Central memory CD8-positive, alpha-beta T cell (primary cell): ENCODE measurements at regions not wholly inside any gene's neighbourhood (a gene's known extent, or its start where the extent isn't known, plus 50 kb on each side); places are given as distances from the start of the nearest gene placed in this dataset.
"Not testable (repeated sequence)": the region's sequence is repeated elsewhere in the genome, so short reads cannot be mapped to it uniquely, and the experiment has no call there.

Experiments
- ATAC-seq: fragments of 150-1000 bp; cut with Tn5 transposase; replicated peaks from 2 replicates; pipeline ENCODE4 v1.10.0; 2022; ENCODE audit warnings: mild to moderate bottlenecking, moderate FRiP score, moderate number of reproducible peaks; ENCODE audit not compliant: poor library complexity, severe bottlenecking; ENCODE audit errors: extremely low read depth
- DNase-seq, 2 donors: peaks; one replicate each; pipeline ENCODE4 v3.0.0; 2021; ENCODE audit warnings: low spot score in 2 of 2
- H3K27ac Mint-ChIP-seq: one replicate; pipeline ENCODE4 v1.8.0; 2022; ENCODE audit warnings: low read depth, mild to moderate bottlenecking, moderate library complexity, mixed read lengths
- H3K27me3 Mint-ChIP-seq: one replicate; pipeline ENCODE4 v1.8.0; 2022; ENCODE audit warnings: mixed read lengths
- H3K36me3 Mint-ChIP-seq: one replicate; pipeline ENCODE4 v1.8.0; 2022; ENCODE audit warnings: mild to moderate bottlenecking, moderate library complexity, mixed read lengths; ENCODE audit not compliant: insufficient read depth
- H3K4me1 Mint-ChIP-seq: one replicate; pipeline ENCODE4 v1.8.0; 2022; ENCODE audit warnings: mixed read lengths
- H3K4me3 Mint-ChIP-seq: one replicate; pipeline ENCODE4 v1.8.0; 2022; ENCODE audit warnings: mild to moderate bottlenecking, moderate library complexity, mixed read lengths
- H3K9me3 Mint-ChIP-seq: one replicate; pipeline ENCODE4 v1.8.0; 2022; ENCODE audit warnings: mixed read lengths

- DNase-seq, result no peak
- no peak overlapping the region for H3K4me3 Mint-ChIP-seq
- ATAC-seq, result no peak
- H3K27ac Mint-ChIP-seq, result no peak overlapping the region
- H3K27me3 Mint-ChIP-seq, result peaks cover 52% of the 10 kb centered on the region
- H3K4me1 Mint-ChIP-seq, result no peaks in the 10 kb centered on the region
- no peaks in the 10 kb centered on the region for H3K36me3 Mint-ChIP-seq
- no peaks in the 10 kb centered on the region for H3K9me3 Mint-ChIP-seq
Observed at GRCh38 chr7:108627476-108628051, 57.9 kb downstream of the DNAJB9 start.

GRCh38 chr7:108628678-108629077 lies 59.0 kb downstream of the DNAJB9 start:
- H3K4me3 Mint-ChIP-seq, result no peak overlapping the region
- no peaks in the 10 kb centered on the region for H3K4me1 Mint-ChIP-seq
- no peaks in the 10 kb centered on the region for H3K36me3 Mint-ChIP-seq
- H3K9me3 Mint-ChIP-seq, result no peaks in the 10 kb centered on the region
- DNase-seq (no peak), ATAC-seq (no peak)
- H3K27ac Mint-ChIP-seq, result no peak overlapping the region
- peaks cover 53% of the 10 kb centered on the region for H3K27me3 Mint-ChIP-seq

- no peak overlapping the region for H3K27ac Mint-ChIP-seq
- peaks cover 44% of the 10 kb centered on the region for H3K27me3 Mint-ChIP-seq
- H3K4me1 Mint-ChIP-seq, result no peaks in the 10 kb centered on the region
- no peak overlapping the region for H3K4me3 Mint-ChIP-seq
- H3K9me3 Mint-ChIP-seq, result no peaks in the 10 kb centered on the region
- H3K36me3 Mint-ChIP-seq, result no peaks in the 10 kb centered on the region
- DNase-seq, result no peak
- ATAC-seq, result no peak
Observed at GRCh38 chr7:108629651-108630400, 60.2 kb downstream of the DNAJB9 start.

- no peak for DNase-seq
- Mint-ChIP-seq H3K27ac (no peak overlapping the region), H3K27me3 (peaks cover 23% of the 10 kb centered on the region), H3K4me1 (no peaks in the 10 kb centered on the region), H3K9me3 (no peaks in the 10 kb centered on the region), H3K36me3 (no peaks in the 10 kb centered on the region), H3K4me3 (no peak overlapping the region)
- ATAC-seq, result no peak
Observed at GRCh38 chr7:108634036-108634435, 64.4 kb downstream of the DNAJB9 start.

- ATAC-seq, result no peak
- no peaks in the 10 kb centered on the region for H3K9me3 Mint-ChIP-seq
- no peak for DNase-seq
- no peaks in the 10 kb centered on the region for H3K4me1 Mint-ChIP-seq
- H3K36me3 Mint-ChIP-seq, result no peaks in the 10 kb centered on the region
- no peak overlapping the region for H3K4me3 Mint-ChIP-seq
- H3K27me3 Mint-ChIP-seq, result peaks cover 23% of the 10 kb centered on the region
- no peak overlapping the region for H3K27ac Mint-ChIP-seq
Observed at GRCh38 chr7:108634535-108634934, 64.9 kb downstream of the DNAJB9 start.

GRCh38 chr7:108637049-108637621 lies 67.5 kb downstream of the DNAJB9 start:
- Mint-ChIP-seq H3K27ac (no peak overlapping the region), H3K27me3 (peaks cover 20% of the 10 kb centered on the region), H3K36me3 (no peaks in the 10 kb centered on the region), H3K9me3 (no peaks in the 10 kb centered on the region), H3K4me1 (no peaks in the 10 kb centered on the region), H3K4me3 (no peak overlapping the region)
- ATAC-seq (no peak), DNase-seq (no peak)

- no peaks in the 10 kb centered on the region for H3K27me3 Mint-ChIP-seq
- no peaks in the 10 kb centered on the region for H3K36me3 Mint-ChIP-seq
- H3K4me1 Mint-ChIP-seq, result no peaks in the 10 kb centered on the region
- H3K4me3 Mint-ChIP-seq, result no peak overlapping the region
- no peak overlapping the region for H3K27ac Mint-ChIP-seq
- H3K9me3 Mint-ChIP-seq, result no peaks in the 10 kb centered on the region
- no peak for DNase-seq
- ATAC-seq, result no peak
Observed at GRCh38 chr7:108642126-108642525, 72.5 kb downstream of the DNAJB9 start.

- no peaks in the 10 kb centered on the region for H3K4me1 Mint-ChIP-seq
- no peak overlapping the region for H3K27ac Mint-ChIP-seq
- H3K4me3 Mint-ChIP-seq, result no peak overlapping the region
- H3K27me3 Mint-ChIP-seq, result no peaks in the 10 kb centered on the region
- no peaks in the 10 kb centered on the region for H3K9me3 Mint-ChIP-seq
- DNase-seq, result no peak
- ATAC-seq, result no peak
- no peaks in the 10 kb centered on the region for H3K36me3 Mint-ChIP-seq
Observed at GRCh38 chr7:108643136-108643535, 73.5 kb downstream of the DNAJB9 start.

- Mint-ChIP-seq H3K27me3 (no peaks in the 10 kb centered on the region), H3K27ac (no peak overlapping the region), H3K36me3 (no peaks in the 10 kb centered on the region), H3K4me3 (no peak overlapping the region), H3K4me1 (no peaks in the 10 kb centered on the region), H3K9me3 (no peaks in the 10 kb centered on the region)
- DNase-seq, result no peak
- no peak for ATAC-seq
Observed at GRCh38 chr7:108648989-108649388, 79.3 kb downstream of the DNAJB9 start.

GRCh38 chr7:108650467-108650866 lies 80.8 kb downstream of the DNAJB9 start:
- no peak for ATAC-seq
- no peak for DNase-seq

GRCh38 chr7:108652886-108653285 lies 83.2 kb downstream of the DNAJB9 start:
- Mint-ChIP-seq H3K27ac (no peak overlapping the region), H3K9me3 (no peaks in the 10 kb centered on the region), H3K27me3 (no peaks in the 10 kb centered on the region), H3K4me3 (no peak overlapping the region), H3K4me1 (no peaks in the 10 kb centered on the region), H3K36me3 (no peaks in the 10 kb centered on the region)
- DNase-seq, result no peak
- no peak for ATAC-seq

More at GRCh38 chr7:108650467-108650866, 80.8 kb downstream of the DNAJB9 start:
- Mint-ChIP-seq H3K4me3 (no peak overlapping the region), H3K9me3 (no peaks in the 10 kb centered on the region), H3K36me3 (no peaks in the 10 kb centered on the region), H3K4me1 (no peaks in the 10 kb centered on the region), H3K27ac (no peak overlapping the region), H3K27me3 (no peaks in the 10 kb centered on the region)

- no peak overlapping the region for H3K27ac Mint-ChIP-seq
- H3K9me3 Mint-ChIP-seq, result no peaks in the 10 kb centered on the region
- H3K27me3 Mint-ChIP-seq, result no peaks in the 10 kb centered on the region
- DNase-seq (no peak), ATAC-seq (no peak)
- no peak overlapping the region for H3K4me3 Mint-ChIP-seq
- no peaks in the 10 kb centered on the region for H3K36me3 Mint-ChIP-seq
- no peaks in the 10 kb centered on the region for H3K4me1 Mint-ChIP-seq
Observed at GRCh38 chr7:108653526-108653925, 83.9 kb downstream of the DNAJB9 start.

- H3K4me3 Mint-ChIP-seq, H3K9me3 Mint-ChIP-seq, ATAC-seq, H3K27ac Mint-ChIP-seq, DNase-seq, H3K36me3 Mint-ChIP-seq, H3K4me1 Mint-ChIP-seq, H3K27me3 Mint-ChIP-seq: not testable (repeated sequence)
Observed at GRCh38 chr7:108657140-108657726, 87.6 kb downstream of the DNAJB9 start.
